Stimulated activated CD4-positive, alpha-beta T cell treated with anti-CD3 and anti-CD28 coated beads, Interleukin-4, amount 100 ng/mL, for 1 hour (primary cell): ENCODE measurements at regions not wholly inside any gene's neighbourhood (a gene's known extent, or its start where the extent isn't known, plus 50 kb on each side); places are given as distances from the start of the nearest gene placed in this dataset.

ENCODE experiments used
- DNase-seq: peaks from one replicate; pipeline ENCODE4 v3.0.0-alpha.2; 2020

DNA sequence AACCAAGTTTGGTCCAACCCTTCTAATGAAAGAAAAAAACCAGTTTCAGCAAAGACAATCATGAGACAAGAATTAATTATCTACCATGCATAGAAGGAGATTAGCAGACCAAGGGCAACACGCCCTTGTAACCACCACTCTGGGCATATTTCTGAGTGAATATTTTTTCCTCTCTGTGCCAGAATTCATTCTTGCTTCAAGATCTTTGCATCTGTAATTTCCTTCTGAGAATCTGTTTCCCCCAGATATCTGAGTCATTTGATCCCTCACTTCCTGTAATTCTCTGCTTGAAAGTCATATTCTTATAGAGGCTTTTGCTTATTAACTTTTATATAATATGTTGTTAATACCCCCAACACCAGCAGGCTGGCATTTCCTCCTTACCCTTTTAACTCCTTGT, 243.7 kb downstream of the SLC16A7 start:
- DNase-seq: no peak

DNA sequence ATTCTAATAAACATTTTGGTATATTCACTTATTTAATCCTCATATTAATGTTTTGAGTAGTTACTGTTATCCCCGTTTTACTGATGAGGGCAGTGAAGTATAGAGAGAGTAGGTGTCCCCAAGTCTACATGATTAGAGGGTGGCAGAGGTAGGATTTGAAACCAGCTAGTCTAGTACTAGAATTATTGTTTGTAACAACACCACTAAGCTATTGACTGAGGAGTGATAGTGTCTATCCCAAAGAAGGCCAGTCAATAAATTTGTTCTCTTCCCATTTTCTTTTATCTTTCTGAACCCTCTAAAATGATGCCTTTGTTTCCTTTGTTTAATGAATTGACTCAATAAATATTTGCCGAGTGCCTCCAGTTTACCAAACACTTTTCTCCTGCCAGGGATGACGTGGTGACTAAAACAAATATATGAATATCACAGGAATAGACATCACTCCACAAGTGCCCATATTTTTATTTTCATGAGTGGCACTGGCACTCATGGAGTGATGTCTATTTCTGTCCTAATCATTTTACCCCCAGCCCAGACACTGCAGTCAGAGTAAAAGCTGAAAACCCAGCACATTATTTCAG, 247.5 kb downstream of the SLC16A7 start:
- no peak for DNase-seq

DNA sequence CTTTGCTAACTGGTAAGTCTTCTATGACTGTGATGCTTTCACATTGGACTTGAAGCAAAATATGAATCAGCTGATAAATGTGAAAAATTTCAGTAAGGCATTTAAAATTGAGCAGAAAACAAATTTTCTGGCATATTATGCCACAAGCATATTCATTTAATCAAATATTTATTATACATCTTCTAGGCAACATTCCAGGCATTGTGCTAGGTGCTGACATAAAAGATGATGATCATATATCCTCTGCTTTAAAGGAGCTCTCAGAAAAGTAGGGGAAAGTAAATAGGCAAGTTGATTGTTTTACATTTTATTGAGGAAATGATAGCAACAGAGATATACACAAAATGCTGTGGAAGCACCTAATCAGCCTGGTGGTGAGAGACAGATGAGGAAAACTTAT, 248.9 kb downstream of the SLC16A7 start:
- DNase-seq: no peak

DNA sequence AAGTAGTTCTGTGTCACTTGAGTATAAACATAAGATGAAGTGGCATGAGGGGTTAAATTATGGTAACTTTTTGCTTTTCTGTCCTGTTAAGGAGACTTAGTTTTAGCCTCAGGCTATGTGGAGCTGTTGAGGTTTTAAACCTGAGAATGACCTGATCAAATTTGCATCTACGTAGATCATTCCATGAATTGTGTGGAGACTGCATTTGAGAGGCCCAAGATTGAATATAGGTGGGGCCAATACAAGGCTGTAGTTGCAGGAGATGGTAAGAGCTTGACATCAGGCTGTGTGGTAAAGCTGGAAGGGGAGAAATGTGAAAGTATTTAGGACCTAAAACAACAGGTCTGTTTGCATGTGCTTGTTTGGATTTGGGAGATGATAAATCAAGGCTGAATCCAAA, 249.5 kb downstream of the SLC16A7 start:
- no peak for DNase-seq

DNA sequence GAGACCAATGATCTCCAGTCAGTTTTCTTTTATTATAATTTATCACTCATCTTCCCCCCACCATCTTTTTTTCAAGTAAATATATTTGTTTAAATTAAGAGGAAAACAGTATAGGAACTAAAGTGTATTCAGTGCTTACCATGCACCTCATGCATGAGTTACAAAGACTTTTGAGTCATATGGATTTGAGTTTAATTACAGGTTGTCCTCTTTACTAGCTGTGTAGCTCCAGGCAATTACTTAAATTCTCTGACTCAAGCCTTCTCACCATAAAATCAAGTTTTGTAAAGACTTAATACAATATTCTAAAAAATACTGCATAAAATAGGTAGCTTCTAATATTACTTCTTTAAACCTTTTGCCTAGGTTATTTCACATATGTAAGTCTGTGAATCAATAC, 251.3 kb downstream of the SLC16A7 start:
- DNase-seq: no peak

DNA sequence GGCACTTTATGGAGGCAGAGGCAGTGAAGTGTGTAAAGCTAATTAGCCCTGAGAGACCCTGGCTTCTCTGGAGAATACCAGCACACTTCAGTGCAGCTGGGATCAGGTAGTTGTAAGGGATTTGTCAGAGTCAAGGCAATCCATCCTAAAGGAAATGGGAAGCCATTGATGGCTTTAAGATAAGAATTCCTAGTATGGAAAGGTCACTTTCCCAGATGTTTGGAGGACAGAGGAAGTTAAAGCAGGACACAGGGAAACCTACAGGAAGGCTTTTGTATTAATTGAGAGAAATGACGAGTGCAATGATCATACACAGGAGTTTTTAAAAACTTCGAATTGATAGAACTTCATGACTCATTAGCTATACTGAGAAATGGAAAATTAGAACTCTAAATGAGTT, 254.4 kb downstream of the SLC16A7 start:
- DNase-seq: no peak

DNA sequence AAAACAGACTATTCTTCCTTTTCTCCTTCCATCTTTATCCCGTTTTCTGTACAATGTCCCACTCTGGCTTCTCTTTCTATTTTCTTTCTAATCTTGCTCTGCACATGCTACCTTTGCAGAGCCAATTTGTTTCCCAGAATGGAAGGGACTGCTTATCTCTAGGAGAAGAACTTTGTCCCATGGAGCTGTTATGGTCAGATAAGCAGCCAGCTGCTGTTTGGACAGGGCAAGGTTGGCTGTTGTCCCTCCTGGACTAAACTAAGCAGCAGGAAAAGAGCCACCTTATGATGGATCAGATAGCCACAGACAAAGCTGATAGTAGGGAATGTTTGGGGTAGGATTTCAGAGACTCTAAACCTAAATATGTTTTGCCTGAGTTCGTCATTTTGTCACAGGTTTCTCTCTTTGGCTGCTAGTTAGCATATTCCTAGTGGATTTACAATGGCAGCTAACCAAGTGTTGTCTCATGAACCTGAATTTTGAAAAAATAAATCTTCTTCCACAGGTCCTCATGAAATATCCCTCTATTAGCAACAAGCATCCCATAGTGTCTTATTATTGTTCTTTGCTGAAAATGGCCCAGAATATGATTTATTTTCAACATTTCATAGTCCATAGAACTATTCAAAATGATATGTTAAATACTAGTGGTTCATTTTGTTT, 262.8 kb downstream of the SLC16A7 start:
- DNase-seq: no peak

DNA sequence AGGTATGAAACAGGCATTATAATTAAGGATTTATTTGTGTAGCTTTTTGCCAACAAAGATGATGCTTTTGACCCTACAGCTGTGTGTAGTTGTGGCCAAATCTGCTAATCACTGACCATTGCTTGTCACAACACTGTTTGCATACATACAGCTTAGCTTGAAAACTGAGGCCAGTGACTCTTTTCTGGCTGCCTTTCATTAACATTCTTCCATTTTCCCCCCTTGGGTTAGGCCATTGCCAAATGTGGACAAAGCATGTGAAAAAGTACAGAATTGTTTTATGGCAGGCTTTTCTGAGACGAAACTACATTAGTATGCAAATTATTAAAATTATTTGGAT, 263.3 kb downstream of the SLC16A7 start:
- DNase-seq: no peak

DNA sequence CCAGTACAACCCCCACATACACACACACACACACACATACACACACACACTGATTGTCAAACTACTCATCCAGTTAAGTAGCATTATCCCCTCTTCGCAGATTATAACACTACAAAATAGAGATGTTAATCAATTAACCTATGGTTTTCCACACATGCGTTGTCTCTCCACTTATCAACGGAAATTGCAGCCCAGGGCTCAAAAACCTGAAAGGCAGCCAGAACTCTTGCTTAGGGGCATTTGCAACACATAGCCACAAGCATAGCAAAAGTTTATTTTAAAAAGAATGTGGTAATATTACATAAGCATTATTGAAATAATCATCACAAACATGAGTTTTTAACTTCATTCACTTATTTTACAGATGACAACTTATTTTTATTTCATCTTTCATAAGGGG, 265.8 kb downstream of the SLC16A7 start:
- DNase-seq: no peak

DNA sequence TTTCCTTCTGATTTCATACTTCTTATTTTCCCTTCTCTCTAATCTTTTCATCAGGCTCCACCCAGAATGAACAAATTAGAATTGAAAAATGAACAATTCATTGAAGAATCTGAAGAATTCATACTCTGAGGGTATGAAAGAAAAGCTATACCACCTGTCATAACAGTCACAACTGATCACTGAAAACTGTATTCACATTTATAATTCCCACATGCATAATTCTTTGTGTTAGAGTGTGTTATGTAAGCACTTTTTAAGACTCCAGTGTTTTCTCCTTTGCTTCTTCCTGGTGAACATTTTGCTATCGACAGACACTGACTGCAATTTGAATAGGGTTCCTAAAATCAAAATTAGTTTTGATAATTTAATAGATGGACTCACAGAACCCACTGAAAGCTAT, 271.2 kb downstream of the SLC16A7 start:
- no peak for DNase-seq

DNA sequence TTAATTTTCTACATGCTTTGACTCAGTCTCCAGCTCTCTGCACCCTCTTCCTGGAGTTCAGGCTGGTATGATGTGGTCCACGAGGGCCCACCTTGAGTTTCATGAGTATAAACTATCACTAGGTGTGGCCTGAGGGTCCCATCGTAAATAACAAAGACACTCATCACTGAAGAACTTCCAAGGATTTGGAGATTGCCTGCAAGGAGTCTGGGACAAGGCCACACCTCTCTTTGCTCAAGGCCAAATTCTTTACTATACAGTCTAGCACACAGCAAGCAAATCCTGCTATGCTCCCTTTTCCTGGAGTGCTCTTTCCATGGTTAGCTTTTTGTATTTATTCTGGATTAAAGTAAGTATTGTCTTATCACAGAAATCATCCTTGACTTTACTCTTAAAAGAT, 271.9 kb downstream of the SLC16A7 start:
- DNase-seq: no peak

DNA sequence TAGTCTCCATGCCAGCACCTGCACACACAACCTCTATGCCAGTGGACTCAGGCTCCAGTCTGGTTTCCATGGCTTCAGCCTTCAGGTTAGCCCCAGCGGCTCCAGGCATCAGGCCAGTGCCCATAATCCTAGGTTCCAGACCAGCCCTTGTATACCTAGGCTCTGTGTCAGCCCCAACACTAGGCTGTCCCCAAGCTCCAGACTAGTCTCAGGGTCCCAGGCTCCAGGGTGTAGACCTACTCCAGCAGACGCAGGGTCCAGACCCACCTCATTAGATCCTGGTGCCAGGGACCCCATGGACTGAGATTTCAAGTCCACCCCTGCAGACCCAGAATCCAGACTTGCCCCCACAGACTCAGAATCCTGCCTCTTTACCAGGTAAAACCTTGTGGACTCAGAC, 275.9 kb downstream of the SLC16A7 start:
- no peak for DNase-seq

DNA sequence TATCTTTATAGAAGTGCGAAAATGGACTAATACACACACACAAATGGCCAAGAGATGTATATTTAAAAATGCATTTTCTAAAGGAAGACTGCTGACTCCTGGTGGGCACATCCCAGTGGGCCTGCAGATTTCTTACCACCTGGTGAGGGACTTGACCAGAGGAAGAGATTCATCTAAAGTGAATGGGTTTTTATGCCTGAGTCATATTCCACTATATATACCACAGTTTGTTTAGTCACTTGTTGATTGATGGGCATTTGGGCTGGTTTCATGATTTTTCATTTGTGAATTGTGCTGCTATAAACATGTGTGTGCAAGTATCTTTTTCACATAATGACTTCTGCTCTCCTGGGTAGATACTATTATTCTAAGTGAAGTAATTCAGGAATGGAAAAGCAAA, 277.3 kb downstream of the SLC16A7 start:
- DNase-seq: no peak

DNA sequence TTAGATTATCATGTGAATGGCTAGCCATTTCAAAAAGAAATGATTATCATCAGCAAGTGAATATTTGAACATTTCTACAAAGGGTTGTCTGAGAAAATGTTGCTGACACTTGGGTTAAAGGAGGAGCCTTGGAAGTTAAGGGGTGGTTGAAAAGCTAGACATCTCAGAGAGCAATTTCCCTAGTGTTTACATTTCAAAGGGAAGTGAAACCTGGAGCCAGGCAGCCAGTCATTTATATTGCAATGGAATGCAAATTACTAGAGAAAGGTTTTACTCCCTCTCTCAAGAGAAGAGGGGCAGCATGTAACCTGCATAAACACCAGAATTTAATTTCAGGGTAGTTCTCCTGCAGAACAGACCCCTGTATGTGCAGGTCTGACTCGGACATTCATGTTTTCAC, 279.0 kb downstream of the SLC16A7 start:
- no peak for DNase-seq

DNA sequence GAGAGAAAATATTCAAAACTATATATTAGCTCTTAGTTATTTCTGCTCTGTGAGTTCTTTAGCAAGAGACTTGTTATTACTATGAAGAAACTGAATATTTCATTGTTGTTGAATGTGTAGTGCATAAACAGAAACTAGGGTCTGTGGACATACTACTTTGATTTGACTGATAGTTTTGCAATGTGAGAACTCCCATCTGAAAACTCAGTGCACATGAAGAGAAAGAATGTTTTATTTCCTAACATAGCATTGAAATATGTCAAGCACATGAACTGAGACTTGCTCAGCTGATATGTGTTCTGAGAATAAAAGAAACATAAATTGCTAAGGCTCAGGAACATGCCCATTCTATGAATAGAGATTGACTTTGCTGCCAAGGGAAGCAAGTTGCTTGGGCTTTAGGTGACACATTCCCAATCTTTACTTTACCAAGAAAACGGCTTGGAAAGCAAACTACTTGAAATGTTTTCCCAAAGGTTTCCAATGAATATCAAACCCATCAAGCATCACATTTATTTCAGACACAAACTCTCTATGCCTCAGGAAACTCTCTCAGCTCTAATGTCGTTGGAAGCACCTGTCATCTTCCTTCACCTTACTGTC, 290.4 kb downstream of the SLC16A7 start:
- DNase-seq: no peak

DNA sequence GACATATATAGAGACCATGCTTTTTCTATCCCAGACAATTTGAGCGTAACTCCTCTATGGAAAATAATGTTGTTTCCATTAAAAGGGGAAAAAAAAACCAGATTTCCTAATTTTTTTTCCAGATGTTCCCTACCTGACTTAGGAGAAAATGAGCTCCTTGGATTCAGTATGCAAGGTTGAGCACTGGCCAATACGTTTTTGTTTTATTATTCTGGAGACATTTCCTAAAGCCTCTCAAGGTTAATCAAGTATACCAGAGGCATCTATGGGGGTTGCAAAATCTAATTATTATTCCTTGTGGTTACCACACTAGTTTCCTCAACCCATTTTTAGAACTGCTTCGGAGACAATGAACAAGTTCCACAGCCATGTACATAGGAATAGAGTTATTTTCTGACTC, 291.3 kb downstream of the SLC16A7 start:
- no peak for DNase-seq

DNA sequence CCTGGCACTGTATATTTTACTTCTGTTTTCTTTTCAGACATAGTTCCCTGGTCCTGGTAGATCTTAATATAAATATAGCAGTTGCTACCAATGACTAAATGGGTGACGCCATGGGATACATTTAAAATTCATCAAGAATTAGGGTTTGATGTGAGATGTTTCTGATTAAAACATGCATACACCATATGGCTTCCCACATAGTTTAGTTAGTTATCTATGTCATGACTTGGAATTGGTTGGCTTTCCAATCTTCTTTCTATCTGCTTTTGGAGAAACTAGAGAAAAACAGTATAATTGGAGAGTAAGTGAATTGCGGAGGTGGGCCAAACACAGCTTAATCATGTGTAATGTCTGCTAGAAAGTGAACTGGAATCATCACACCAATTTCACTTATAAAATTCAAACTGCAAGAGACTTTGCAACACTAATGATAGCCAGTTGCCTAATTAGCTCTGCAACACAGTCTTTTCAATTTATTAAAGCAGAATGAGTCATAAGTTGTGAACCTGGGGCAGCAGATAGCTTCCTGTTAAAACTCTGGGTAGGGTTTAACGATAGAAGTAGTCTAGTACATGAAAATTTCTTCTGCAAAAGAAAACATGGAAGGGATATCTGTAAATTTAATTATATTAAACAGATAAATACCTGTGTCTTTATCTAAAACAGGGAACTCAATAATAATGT, 295.2 kb downstream of the SLC16A7 start:
- no peak for DNase-seq

DNA sequence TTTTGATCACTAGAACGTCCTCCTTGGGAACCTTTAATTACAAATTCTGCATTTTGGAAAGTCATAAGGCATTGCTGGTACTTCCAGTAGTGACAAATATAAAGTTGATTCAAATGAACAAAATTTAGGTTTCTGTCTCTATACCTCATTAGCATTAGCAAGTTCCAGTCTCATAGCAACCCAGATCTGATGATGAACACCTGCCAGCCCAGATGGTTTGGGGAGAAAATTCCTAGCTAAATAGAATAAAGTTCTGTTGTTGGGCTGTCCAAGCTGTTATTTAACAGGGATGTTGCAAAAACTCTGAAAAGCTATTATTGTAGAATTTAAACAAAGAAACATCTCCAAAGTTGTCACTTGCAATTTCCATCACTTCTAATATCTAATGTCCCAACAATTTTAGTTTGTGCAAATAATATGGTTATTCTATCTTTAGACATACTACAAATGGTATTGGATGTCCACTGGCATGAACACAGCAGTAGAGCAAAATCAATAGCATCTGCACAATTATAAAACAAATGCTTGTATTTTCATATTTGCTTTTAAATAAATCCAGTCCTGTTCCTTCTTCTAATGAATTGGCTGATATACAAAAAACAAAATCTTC, 299.4 kb downstream of the SLC16A7 start:
- no peak for DNase-seq

DNA sequence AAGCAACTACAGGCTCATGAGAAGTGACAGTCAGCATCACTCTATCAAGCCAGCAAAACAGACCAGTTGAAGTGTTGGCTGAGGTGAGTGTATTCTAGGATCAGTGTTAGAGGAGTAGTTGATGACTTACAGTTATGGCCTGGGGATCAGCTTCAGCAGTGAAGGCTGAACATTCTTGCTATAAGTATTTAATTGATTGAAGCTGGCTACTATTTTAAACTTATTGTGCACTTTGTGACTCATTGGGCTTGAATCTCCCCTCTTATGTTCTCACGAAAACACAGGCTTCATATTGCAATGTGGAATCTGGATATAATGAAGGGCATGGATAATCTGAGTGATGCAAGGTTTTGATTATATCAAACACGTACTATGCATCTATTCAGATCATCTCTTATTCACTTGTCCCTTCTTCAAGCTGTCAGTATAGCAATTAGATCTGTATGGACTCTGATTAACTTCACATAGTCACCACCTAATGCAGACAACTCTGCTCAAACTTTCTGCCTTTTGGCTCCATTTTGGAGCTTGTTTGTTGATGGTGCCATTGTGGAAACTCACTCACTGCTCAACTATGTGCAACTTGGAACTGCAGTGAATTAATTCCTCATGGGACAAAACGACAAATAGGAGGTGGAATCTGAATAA, 309.2 kb downstream of the SLC16A7 start:
- no peak for DNase-seq

DNA sequence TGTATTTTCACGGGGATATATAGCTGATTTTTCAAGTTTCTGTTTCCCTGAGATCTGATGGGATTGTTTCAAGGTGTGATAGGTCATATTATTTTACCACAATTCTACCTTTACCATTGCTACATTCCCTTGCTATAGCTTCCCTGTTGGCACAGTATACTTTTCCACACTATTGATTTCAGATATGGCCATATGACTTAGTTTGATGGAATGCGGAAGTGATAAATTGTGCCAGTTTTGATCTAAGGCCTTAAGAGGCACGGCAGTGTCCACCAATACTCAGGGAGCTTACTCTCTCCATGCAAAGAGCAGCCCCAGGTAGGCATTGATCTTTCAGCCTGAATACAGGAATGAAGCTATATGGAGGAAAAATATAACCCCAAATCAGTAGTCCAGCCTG, 315.7 kb downstream of the SLC16A7 start:
- DNase-seq: no peak

DNA sequence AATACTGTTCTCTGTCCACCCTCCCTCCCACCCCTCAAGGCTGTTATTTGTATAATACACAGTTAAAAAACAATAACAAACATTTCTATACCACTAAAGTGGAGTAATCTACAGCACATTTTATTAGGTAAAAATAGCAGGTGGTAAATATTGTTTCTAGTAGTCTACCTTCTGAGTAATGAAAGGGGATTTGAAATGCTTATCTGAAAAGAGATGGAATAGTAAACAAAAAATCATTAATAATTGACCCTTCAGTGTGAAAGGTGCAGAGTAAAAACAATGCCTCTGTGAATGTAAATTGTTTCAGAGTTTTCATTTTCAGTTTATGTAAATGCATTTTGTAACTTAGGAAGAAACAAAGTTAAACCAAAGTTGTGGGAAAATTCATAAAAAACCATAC, 321.2 kb downstream of the SLC16A7 start:
- DNase-seq: no peak

DNA sequence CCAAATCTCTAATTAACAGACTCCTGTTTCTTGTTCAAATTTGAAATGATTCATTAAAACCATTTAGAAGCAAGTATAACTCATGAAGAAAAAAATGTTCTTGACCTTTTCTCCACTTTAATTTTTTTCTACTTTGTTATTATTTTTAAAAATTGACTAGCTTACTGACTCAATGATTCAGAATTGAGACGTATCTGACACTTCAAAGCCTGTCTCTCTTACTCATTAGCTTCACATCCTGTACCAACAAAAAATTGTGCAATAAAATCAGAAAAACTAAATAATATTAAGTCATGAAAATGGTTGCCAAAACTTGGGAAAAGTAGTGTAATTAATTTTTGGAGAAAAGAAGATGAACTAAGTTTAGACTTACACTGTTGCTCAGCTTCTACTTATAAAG, 331.2 kb downstream of the SLC16A7 start:
- no peak for DNase-seq

DNA sequence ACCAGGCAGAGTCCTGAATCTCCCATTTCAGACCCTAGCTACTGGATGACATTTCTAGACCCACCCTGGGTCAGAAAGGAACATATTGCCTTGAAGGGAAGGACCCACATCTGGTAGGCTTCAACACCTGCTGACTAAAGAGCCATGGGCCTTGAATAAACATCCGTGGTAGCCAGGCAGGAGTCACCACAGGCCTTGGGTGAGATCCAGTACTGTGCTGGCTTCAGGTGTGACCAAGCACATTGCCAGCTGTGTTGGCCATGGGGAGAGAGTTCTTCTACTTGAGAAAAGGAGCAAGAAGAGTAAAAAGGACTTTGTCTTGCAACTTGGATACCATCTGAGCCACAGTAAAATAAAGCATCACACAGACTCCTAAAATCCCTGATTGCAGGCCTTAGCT, 332.6 kb downstream of the SLC16A7 start:
- DNase-seq: no peak

DNA sequence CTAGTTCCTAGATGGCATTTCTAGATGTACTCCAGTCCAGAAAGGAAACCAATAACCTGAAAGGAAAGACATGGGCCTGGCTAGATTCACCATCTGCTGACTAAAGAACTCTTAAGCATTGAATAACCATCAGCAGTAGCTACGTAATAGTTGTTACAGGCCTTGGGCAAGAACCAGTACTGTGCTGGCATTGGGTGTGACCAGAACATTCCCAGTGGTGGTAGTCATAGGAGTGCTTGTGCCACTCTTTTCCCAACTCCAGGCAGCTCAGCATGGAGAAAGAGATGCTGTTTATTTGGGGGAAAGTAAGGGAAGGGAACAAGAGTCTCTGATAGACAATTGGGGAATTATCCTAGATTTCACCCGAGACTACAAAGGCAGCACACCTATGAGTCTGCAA, 333.3 kb downstream of the SLC16A7 start:
- no peak for DNase-seq
